HG03432 (cell line): ENCODE measurements at regions not wholly inside any gene's neighbourhood (a gene's known extent, or its start where the extent isn't known, plus 50 kb on each side); places are given as distances from the start of the nearest gene placed in this dataset.

Experiments used
- ATAC-seq: cut with Tn5 transposase; IDR thresholded peaks from one replicate; pipeline ENCODE4 v1.9.1; 2021; ENCODE audit warnings: mild to moderate bottlenecking, moderate library complexity; ENCODE audit not compliant: unreplicated experiment

DNA sequence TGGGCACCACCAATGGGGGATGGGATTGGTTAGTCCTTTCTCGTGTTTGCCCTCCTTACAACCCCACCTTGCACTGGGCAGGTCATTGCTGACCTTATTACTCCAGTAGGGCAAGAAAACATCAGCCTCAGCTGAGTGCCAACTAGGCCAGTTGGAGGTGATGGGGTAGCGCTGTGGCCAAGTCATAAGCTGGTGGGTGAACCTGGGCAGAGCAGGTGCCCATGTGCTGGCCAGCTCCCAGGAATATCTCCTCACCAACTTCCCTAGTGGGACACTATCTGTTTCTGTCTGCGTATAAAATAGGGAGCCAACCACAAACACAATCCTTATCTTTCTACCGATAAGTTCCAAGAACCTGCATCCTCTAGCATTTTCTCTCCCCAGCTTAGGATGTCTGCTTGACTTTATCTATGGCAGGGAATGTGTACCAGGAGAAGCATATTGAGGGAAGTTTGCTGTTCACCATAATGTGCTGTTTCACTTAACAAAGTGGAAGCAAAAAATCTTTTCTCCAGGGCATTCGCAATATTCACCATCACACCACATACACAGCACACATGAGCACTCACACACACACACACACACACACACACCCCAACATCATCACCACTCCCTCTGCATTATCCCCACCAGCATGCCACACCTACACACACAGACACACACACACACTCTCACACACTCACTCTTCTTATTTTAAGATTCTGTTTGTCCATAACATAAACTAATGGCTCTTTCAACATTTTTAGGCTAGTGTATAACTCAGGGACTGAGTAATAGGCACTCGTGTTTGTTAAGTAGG is 390.0 kb downstream of the ENC1 start:
- ATAC-seq, result no peak

DNA sequence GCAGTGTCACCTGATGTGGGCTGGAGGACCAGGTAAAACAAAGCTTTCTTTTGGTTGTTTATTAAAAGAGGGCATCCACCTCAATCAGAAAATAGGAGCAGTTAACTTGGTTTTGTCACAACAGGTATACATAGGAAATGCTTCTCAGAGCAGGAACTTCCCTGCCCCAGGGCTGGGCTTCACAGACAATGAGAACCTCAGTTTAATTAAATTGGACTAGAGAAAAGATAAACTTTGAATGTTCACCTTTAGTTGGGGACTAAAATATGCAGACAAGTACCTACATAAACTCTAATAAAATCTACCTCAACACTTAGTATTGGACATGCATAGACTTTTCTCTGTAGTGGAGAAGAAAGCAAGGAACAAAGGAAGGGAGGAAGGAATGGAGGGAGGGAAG is 392.0 kb downstream of the ENC1 start:
- no peak for ATAC-seq

GRCh38 chr5:74244406-74244805 is 396.1 kb downstream of the ENC1 start:
- ATAC-seq, result no peak

- ATAC-seq, result no peak
Measured at GRCh38 chr5:74243634-74244033, 396.9 kb downstream of the ENC1 start.

GRCh38 chr5:74242516-74242915 is 398.0 kb downstream of the ENC1 start:
- no peak for ATAC-seq

- peak; percentile 46 for ATAC-seq
Measured at GRCh38 chr5:74241751-74242140, 398.8 kb downstream of the ENC1 start.

GRCh38 chr5:74240783-74241750 is 399.5 kb downstream of the ENC1 start:
- ATAC-seq, result no peak

DNA sequence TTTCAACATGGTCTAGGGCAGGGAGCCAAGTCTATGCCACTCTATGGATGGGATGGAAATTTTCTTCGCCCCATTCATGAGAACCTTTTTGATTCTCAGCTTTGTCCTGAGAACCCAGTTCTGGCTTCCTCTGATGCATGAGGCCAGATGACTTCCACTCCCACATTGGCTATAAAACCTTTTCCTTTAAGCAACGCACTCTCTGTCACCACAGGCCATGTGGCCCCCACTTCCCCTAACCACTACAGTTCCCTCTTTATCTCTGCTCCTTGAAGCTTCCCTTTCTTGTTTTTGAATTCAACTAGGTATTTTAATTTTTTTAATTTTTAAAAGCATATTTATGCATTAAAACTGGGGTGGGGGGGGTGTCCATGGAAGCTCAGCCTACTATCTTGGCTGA is 401.3 kb downstream of the ENC1 start:
- ATAC-seq, result no peak

DNA sequence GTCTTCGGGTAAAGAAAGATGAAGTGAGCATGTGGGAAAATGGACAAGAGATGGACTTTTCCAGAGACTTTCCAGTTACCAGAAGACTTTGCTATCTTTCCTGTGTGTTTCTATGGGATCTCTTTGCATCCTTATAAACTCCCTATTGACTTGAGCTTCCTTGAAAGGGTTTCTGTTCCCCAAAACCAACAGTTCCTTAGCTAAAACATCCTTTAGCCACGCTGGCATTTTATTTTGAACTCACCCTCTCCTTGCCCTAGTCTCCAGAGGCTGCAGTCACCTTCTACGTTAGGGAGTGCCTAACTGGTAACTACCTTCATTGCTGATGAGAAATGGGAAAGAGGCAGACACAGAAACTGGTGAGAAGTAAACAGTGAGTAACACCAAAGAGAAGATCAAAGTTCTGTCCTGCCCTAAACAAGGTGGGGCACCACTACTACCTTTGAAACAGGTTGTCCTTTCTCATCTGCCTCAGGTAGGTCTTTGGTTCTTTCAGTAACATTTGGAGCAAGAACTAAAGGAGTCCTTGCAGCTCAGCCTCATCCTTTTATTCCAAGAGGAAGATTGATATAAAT is 402.9 kb downstream of the ENC1 start:
- ATAC-seq, result no peak

GRCh38 chr5:74235552-74235951 is 405.0 kb downstream of the ENC1 start:
- ATAC-seq, result no peak

- ATAC-seq, result no peak
Measured at GRCh38 chr5:74233571-74233970, 407.0 kb downstream of the ENC1 start.

- ATAC-seq, result no peak
Measured at GRCh38 chr5:74233091-74233490, 407.4 kb downstream of the ENC1 start.

GRCh38 chr5:74232276-74232675 is 408.3 kb downstream of the ENC1 start:
- no peak for ATAC-seq

DNA sequence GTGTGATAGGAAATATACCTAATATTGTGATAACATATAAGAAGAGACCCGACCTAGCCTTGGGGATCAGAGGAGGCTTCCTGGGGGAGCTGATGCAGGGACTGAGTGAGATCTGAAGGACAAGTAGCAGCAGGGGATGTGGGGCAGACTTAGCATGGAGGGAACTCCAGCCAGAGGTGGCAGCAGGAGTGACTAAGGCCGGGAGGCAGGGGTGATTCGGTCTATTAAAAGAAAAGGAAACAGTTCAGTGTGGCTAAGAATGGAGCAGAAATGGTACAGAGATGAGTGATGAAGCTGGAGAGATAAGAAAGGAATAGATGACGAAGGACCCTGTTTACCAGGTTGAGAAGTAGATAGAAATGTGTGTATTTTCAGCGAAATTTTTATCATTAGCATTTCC is 408.8 kb downstream of the ENC1 start:
- ATAC-seq, result no peak

DNA sequence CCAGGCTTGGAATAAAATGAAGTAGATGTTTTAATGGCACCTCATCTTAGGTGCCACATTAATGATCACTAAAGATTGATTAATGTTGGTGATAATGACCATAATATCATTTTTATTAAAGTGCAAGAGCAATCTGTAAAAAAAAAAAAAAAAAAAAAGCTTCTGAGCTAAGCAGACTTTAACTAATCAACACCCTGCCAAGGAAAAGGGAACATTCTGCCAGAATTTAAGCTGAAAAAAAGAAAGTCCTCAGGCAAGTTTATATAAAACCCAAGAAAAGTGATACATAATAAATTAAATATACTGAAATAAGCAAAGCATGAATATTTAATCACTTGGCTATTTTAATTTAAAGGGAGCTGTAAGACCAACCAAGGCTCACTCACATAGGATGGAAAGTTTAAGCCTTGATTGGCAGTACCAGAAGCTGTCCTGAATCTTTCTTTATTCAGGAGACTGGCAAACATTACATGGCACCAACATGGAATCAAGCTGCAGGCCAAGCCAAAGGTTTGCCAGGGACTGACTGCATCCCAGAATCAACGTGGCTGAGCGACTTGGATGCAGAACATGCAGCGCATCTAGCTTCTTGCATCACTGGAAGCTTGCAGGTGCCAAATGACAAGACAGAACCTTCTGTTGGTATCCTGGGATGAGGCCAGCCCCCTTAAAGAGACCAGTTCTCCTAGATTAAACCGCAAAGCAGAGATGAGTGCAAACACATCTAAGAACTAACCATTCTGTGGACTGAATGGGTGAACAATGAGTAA is 413.6 kb downstream of the ENC1 start:
- no peak for ATAC-seq

DNA sequence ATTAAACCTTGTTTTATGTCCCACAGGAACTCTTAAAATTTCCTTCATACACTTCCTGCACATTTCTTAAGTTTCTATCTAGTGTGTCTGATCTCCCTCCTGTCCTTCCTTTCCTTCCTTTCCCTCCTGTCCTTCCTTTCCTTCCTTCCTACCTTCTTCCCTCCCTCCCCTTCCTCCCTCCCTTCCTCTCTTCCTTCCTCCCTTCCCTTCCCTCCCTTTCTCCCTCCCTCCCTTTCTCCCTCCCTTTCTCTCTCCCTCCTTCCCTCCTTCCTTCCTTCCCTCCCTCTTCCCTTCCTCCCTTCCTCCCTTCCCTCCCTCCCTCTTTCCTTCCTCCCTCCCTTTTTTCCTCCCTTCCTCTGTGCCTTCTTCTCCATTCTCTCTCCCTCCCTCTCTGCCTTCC is 414.9 kb downstream of the ENC1 start:
- ATAC-seq, result no peak

DNA sequence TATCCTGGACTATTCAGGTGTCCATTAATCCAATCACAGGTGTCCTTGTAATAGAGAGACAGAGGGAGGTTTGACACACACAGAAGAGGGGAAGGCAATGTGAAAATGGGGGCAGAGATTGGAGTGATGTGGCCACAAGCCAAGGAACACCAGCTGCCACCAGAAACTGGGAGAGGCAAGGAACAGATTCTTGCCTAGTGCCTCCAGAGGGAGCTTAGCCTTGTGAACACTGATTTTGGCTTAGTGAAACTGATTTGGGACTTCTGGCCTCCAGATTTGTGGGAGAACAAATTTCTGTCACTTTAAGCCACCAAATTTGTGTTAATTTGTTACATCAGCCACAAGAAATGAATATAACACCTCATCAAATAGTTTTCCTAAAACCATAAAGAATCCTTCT is 416.2 kb downstream of the ENC1 start:
- ATAC-seq, result no peak

GRCh38 chr5:74222806-74223205 is 417.7 kb downstream of the ENC1 start:
- ATAC-seq, result no peak

DNA sequence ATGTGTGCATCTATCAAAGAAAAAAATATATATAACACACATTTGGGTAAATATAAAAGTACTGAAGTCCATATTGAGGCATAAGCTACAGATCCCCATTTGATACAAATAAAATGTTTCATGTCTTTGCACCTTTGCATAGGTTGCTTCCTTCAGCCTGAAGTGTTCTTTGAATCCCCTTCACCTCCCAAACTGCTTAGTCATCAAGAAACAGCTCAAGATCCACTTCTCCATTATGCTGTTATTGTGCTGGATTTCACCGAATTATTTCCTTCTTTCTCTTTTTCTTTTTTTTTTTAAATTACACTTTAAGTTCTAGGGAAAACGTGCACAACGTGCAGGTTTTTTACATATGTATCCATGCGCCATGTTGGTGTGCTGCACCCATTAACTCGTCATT is 419.1 kb downstream of the ENC1 start:
- no peak for ATAC-seq

DNA sequence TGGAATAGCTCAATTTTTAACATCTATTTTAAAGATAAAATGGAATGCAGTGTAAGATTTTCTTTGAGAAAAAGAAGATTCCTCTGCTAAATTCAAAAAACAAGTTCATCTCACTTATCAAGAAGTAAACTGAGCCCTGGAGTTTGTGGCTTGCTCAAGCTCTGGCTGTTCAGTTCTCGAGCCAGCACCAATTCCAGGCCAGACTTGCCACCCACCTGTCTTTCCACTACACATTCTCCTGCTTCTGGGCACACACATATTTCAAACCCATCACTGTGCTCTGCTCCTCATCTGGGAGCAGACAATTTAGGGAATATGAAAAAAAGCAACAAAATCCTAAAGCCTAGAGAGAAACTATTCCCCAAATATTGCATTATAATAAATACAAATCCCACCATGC is 424.5 kb downstream of the ENC1 start:
- no peak for ATAC-seq

DNA sequence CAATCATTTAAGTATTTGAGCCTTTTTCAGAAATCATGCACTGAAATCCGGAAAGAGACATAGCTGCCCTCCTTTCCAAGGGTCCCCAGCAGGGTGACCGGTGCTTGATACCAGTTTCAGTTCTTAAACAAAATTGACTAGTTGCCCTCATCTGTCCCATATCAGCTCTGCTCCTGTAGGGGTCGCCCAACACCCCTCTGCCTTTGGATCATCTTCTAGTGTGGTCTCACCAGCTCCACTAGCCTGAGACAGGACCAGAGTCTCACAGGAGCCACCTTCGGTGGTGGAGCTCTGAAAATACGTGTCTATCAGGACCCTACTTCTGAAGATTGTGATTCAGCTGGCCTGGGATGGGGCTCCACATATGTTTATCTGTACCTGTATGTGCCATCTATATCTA is 428.2 kb downstream of the ENC1 start:
- ATAC-seq, result no peak
